ENCODE measurements at regions not wholly inside any gene's neighbourhood (a gene's known extent, or its start where the extent isn't known, plus 50 kb on each side); places are given as distances from the start of the nearest gene placed in this dataset.
"Not testable (repeated sequence)": the region's sequence is repeated elsewhere in the genome, so short reads cannot be mapped to it uniquely, and the experiment has no call there.

DNA sequence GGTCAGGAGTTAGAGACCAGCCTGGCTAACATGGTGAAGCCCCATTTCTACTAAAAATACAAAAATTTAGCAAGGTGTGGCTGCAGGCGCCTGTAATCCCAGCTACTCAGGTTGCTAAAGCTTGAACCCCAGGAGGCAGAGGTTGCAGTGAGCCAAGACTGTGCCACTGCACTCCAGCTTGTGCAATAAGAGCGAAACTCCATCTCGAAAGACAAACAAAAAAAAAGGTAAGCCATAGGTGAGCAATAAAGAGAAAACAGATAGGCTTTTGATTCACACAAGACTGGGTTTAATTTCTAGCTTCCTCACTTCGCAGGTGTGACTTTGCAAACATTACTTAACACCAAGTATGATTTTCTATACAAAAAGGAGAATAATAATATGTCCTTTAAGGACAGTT lies 72.3 kb upstream of the ACBD5 start:
- H3K4me3 ChIP-seq, result no peak overlapping the region
- no peak for TF ChIP-seq POLR2A (IDR thresholded peaks at IDR 0.05)
- TF ChIP-seq, protein P1, sequence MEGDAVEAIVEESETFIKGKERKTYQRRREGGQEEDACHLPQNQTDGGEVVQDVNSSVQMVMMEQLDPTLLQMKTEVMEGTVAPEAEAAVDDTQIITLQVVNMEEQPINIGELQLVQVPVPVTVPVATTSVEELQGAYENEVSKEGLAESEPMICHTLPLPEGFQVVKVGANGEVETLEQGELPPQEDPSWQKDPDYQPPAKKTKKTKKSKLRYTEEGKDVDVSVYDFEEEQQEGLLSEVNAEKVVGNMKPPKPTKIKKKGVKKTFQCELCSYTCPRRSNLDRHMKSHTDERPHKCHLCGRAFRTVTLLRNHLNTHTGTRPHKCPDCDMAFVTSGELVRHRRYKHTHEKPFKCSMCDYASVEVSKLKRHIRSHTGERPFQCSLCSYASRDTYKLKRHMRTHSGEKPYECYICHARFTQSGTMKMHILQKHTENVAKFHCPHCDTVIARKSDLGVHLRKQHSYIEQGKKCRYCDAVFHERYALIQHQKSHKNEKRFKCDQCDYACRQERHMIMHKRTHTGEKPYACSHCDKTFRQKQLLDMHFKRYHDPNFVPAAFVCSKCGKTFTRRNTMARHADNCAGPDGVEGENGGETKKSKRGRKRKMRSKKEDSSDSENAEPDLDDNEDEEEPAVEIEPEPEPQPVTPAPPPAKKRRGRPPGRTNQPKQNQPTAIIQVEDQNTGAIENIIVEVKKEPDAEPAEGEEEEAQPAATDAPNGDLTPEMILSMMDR (IDR thresholded peaks at IDR 0.05), result no peak
- no peaks in the 10 kb centered on the region for H3K27me3 ChIP-seq
- H3K9me3 ChIP-seq, result no peaks in the 10 kb centered on the region
- no peak overlapping the region for H3K27ac ChIP-seq
- no peaks in the 10 kb centered on the region for H3K36me3 ChIP-seq
- no peaks in the 10 kb centered on the region for H3K4me1 ChIP-seq
- no peak for DNase-seq
- intact Hi-C loops (cut with DNase I), result no loop called here
- 60 to 70% methylated on average over 4 of the region's 4 CpGs for WGBS, 2 donors

DNA sequence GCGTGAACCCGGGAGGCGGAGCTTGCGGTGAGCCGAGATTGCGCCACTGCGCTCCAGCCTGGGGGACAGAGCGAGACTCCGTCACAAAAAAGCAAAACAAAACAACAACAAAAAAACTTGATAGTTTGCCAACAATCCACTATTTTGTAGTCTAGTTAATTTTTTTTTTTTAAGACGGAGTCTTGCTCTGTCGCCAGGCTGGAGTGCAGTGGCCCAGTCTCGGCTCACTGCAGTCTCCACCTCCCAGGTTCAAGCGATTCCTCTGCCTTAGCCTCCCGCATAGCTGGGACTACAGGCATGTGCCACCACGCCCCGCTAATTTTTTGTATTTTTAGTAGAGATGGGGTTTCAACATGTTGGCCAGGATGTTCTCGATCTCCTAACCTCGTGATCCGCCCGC lies 71.2 kb upstream of the ACBD5 start:
- DNase-seq; intact Hi-C loops (cut with DNase I); H3K4me3 ChIP-seq; H3K27ac ChIP-seq; H3K9me3 ChIP-seq; H3K27me3 ChIP-seq; H3K4me1 ChIP-seq; H3K36me3 ChIP-seq: not testable (repeated sequence)
- 94 to 96% methylated on average over 20 of the region's 20 CpGs for WGBS, 2 donors

GRCh38 chr10:27298522-27298850 lies 57.9 kb upstream of the ACBD5 start:
- H3K27ac ChIP-seq; DNase-seq; H3K27me3 ChIP-seq; H3K4me3 ChIP-seq; H3K9me3 ChIP-seq; intact Hi-C loops (cut with DNase I); H3K4me1 ChIP-seq; H3K36me3 ChIP-seq: not testable (repeated sequence)
- WGBS, 2 donors, result 34 to 51% methylated on average over 4 of the region's 4 CpGs

DNA sequence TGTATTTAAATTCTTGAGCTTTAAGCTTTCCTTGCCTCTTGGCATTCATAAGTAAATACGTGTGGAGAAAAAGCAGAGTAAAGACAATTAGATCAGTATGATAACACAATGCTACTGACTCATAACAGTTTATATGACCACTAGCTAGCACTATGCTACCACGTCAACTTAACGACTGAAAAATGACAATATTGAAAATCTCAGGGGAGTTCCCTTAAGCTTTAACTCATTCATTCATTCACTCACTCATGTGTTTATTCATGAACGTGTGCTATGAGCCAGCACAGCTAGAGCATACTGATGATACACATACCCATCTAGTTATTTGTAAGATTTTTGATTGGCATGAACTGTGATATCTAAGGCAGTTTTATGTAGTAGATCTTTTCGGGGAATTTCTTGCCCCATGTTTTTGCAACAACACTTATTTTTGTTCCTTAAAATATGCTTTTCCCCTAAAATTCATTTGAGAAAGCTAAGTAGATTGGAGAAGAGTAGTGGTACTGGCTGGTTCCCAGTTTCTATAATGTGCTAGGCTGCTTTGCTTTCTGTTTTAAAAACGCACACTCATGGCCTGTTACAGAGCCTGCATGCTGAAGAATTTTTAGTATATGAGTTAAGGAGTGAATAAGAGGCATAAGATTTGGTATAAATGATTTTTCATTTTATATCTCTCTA lies 57.4 kb upstream of the ACBD5 start:
- no peaks in the 10 kb centered on the region for H3K36me3 ChIP-seq
- no peak overlapping the region for H3K27ac ChIP-seq
- no peak overlapping the region for H3K4me3 ChIP-seq
- H3K9me3 ChIP-seq, result no peaks in the 10 kb centered on the region
- WGBS, 2 donors, result 49 to 56% methylated on average over 6 of the region's 6 CpGs
- DNase-seq, result no peak
- TF ChIP-seq, protein P1 (IDR thresholded peaks at IDR 0.05), result no peak
- no peak for TF ChIP-seq POLR2A (IDR thresholded peaks at IDR 0.05)
- intact Hi-C loops (cut with DNase I), result no loop called here
- H3K27me3 ChIP-seq, result peaks cover 0 to 4% (median 0%) of the 10 kb centered on the region in 4 donors
- no peaks in the 10 kb centered on the region for H3K4me1 ChIP-seq

GRCh38 chr10:27296285-27296684 lies 55.7 kb upstream of the ACBD5 start:
- no CpG with 5 or more reads among the region's 26 CpGs for WGBS, 2 donors
- H3K36me3 ChIP-seq; H3K27ac ChIP-seq; intact Hi-C loops (cut with DNase I); H3K27me3 ChIP-seq; H3K4me1 ChIP-seq; H3K4me3 ChIP-seq; H3K9me3 ChIP-seq; DNase-seq: not testable (repeated sequence)

DNA sequence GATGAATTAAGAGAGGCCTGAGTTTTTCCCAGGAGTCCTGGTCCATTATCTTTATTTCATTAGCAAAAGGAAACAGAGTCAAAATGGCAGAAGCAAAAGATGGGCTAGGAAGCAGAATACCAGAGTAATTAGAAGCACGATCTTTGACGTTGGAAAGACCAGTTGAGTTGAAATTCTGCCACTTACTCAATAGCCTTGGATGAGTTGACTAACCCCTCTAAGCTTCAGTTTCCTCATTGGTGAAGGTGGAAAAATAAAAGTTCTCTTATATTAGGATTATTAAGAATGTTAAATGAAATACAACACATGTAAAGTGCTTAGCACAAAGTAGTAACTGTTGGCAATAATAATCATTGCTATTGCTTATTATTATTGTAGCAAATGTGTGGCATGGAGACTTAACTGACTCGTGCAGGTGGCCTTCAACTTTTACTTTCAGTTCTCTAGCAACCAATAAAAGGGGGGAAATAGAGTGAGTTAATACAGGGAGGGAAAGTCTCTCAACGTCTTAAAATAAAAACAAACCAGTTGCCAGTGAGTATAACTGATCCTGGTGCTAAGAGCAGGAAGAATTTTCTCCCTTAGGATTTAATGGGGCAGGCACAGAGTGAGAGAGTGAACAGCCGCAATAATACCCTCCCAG lies 50.8 kb upstream of the ACBD5 start:
- 49 to 58% methylated on average over 5 of the region's 5 CpGs for WGBS, 2 donors
- H3K27me3 ChIP-seq; H3K4me3 ChIP-seq; H3K36me3 ChIP-seq; H3K4me1 ChIP-seq; intact Hi-C loops (cut with DNase I); H3K9me3 ChIP-seq; DNase-seq; H3K27ac ChIP-seq: not testable (repeated sequence)

Small RNA genes lying in the stretch of these regions (small RNA-seq; reads per million reads assigned to genes)
- 0 reads per million in 4 donors for gene RNU6-452P
- gene RNU6-666P, result 0 reads per million in 4 donors
- gene TRIAP1P1, result 0 to 0.45 (median 0.09) reads per million in 4 donors

Data from esophagus squamous epithelium (tissue), 5 donors.